ENCODE measurements at regions not wholly inside any gene's neighbourhood (a gene's known extent, or its start where the extent isn't known, plus 50 kb on each side); places are given as distances from the start of the nearest gene placed in this dataset.

GRCh38 chr9:89743216-89743572 lies 138.4 kb downstream of the GADD45G start:
- TF ChIP-seq, protein P1, sequence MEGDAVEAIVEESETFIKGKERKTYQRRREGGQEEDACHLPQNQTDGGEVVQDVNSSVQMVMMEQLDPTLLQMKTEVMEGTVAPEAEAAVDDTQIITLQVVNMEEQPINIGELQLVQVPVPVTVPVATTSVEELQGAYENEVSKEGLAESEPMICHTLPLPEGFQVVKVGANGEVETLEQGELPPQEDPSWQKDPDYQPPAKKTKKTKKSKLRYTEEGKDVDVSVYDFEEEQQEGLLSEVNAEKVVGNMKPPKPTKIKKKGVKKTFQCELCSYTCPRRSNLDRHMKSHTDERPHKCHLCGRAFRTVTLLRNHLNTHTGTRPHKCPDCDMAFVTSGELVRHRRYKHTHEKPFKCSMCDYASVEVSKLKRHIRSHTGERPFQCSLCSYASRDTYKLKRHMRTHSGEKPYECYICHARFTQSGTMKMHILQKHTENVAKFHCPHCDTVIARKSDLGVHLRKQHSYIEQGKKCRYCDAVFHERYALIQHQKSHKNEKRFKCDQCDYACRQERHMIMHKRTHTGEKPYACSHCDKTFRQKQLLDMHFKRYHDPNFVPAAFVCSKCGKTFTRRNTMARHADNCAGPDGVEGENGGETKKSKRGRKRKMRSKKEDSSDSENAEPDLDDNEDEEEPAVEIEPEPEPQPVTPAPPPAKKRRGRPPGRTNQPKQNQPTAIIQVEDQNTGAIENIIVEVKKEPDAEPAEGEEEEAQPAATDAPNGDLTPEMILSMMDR (IDR thresholded peaks at IDR 0.05) = no peak
- H3K27ac ChIP-seq = no peak overlapping the region

DNA sequence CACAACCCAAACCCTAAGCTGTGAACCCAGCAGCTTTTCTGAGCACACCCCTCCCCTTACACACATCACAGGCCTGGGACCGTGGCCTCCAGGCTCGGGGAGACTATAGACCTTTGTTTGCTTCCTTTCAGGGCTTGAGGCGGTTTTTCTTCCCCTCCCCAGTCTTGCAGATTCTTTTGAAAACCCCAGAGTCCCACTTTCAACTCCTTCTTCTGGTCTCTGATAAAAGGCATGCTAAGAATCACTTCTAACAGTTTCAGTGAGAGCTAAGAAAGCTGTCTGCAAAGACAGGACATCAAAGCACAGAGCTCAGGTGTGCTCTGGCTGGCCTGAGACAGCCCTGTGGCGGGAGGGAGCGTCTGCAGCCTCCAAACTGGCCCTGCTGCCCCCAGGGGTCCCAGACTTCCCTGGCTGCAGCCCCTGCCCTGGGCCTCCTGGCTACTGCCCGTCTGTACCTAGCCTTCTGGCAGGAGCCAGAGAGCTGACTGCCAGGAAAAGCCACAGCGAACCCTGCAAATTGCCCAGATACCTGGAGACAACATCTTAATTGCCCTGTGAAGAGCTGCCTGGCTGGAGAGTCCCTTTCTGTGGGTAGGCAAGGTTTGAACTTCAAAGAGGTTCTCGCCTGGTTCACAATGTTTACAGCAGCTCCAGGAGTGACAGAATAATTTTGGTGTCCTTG lies 138.9 kb downstream of the GADD45G start:
- H3K27ac ChIP-seq = no peak overlapping the region
- no peak for DNase-seq
- no peaks in the 10 kb centered on the region for H3K36me3 ChIP-seq

More at GRCh38 chr9:89743216-89743572, 138.4 kb downstream of the GADD45G start:
- Histone ChIP-seq H3K9ac (ENCODE audit: low read depth in 2 of 2, low read length in 2 of 2) (no peak overlapping the region), H3K4me3 (no peak overlapping the region), H3K9me3 (no peaks in the 10 kb centered on the region), H3K27me3 (no peaks in the 10 kb centered on the region), H3K4me1 (no peaks in the 10 kb centered on the region), H3K36me3 (no peaks in the 10 kb centered on the region)
- DNase-seq = no peak
- intact Hi-C loops (cut with DNase I) = no loop called here

DNA sequence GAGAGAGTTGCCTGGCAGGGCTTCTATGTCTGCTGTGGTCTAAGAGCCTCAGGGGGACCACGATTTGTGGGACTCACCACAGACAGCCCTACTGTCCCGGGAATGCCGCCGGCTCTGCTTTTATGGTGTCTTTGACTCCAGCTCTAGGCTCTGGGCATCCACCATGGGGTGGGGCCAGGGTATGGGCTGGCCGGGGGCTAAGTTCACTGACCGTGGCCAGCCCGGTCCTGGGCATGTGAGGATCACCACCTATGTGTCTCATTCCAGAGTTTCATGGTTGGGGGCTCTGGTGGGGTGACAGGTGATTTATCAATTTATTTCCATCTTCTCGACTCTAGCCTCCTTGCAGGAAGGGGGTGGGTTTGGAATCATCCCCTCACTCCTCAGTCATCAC lies 139.4 kb downstream of the GADD45G start:
- no peak for DNase-seq
- Histone ChIP-seq H3K9ac (ENCODE audit: low read depth in 2 of 2, low read length in 2 of 2) (peak overlapping the region in 1 of 2 donors; percentile 7), H3K4me1 (no peaks in the 10 kb centered on the region), H3K4me3 (no peak overlapping the region), H3K27ac (no peak overlapping the region), H3K36me3 (no peaks in the 10 kb centered on the region), H3K9me3 (no peaks in the 10 kb centered on the region), H3K27me3 (no peaks in the 10 kb centered on the region)
- TF ChIP-seq, protein P1 (IDR thresholded peaks at IDR 0.05) = no peak
- intact Hi-C loops (cut with DNase I) = no loop called here

More for the DNA sequence above, 138.9 kb downstream of the GADD45G start:
- peak overlapping the region in 1 of 2 donors; percentile 7 for H3K9ac ChIP-seq (ENCODE audit: low read depth in 2 of 2, low read length in 2 of 2)
- no peaks in the 10 kb centered on the region for H3K27me3 ChIP-seq
- TF ChIP-seq, protein P1 (IDR thresholded peaks at IDR 0.05) = no peak
- H3K9me3 ChIP-seq = no peaks in the 10 kb centered on the region
- H3K4me3 ChIP-seq = no peak overlapping the region
- no peaks in the 10 kb centered on the region for H3K4me1 ChIP-seq
- intact Hi-C loops (cut with DNase I) = no loop called here

DNA sequence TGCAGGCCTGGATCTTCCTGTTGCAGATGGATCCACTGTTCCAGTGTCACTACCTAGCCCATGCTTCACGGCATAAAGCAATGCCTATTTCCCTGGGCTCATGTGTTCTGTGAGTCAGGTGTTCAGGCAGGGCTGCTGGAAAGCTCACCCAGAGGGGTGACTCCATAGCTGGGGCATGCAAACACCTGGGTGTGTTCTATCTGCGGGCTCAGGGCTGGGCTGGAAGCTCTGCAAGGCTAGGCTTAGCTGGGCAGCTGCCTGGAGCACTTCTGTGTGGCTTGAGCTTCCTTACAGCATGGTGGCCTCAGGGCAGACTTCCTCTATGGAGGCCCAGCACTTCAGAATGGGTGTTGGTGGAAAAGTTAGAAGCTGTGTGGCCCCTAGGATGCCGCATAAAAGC lies 139.9 kb downstream of the GADD45G start:
- no peak overlapping the region for H3K27ac ChIP-seq
- no peaks in the 10 kb centered on the region for H3K9me3 ChIP-seq
- intact Hi-C loops (cut with DNase I) = no loop called here
- H3K4me1 ChIP-seq = no peaks in the 10 kb centered on the region
- H3K36me3 ChIP-seq = no peaks in the 10 kb centered on the region
- DNase-seq = no peak
- no peak overlapping the region for H3K9ac ChIP-seq (ENCODE audit: low read depth in 2 of 2, low read length in 2 of 2)
- H3K4me3 ChIP-seq = no peak overlapping the region
- TF ChIP-seq, protein P1 (IDR thresholded peaks at IDR 0.05) = no peak
- no peaks in the 10 kb centered on the region for H3K27me3 ChIP-seq

DNA sequence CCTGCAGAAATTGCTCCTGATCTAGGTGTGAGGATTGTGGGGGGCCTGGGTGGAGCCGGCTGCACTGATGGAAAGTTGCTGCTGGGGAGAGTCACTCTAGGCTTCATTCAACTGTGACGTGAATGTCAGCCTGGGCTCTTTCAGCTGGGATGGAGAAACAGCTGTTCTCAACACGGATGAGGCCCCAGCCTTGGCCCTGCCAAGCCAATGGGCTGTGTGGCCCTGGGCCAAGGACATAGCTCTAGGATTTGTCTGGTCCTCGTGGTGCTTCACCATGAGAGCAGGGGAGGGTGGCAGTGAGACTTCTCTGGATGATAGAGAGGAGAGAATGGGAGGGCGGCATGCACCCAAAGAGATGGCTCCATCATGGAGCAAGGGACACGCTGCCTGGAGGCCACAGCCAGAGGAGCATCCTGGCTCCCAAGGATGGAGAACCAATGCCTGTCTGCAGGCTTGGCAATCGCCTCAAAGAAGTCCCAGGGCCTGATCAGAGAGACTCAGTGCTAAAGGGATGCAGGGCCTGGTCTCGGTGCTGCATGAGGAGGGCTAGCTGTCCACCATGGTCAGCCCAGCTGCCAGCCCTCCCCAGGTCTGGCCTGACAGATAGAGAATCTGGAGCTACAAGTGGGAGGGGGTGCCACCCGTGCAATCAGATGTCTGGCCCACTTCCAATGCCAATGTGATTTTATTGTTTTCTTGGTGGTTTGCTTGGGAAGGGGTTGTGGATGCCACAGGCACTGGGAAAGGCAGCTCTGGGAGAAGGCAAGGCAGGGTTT lies 141.0 kb downstream of the GADD45G start:
- H3K4me1 ChIP-seq = no peaks in the 10 kb centered on the region
- no peak for DNase-seq
- no peak overlapping the region for H3K27ac ChIP-seq
- H3K27me3 ChIP-seq = no peaks in the 10 kb centered on the region
- TF ChIP-seq, protein P1 (IDR thresholded peaks at IDR 0.05) = no peak
- no peak overlapping the region for H3K9ac ChIP-seq (ENCODE audit: low read depth in 2 of 2, low read length in 2 of 2)
- no peak overlapping the region for H3K4me3 ChIP-seq
- intact Hi-C loops (cut with DNase I) = no loop called here
- H3K36me3 ChIP-seq = no peaks in the 10 kb centered on the region
- no peaks in the 10 kb centered on the region for H3K9me3 ChIP-seq

Measured in colonic mucosa (tissue), 4 donors.